Left lung (tissue), 4 donors: ENCODE measurements at regions not wholly inside any gene's neighbourhood (a gene's known extent, or its start where the extent isn't known, plus 50 kb on each side); places are given as distances from the start of the nearest gene placed in this dataset.

ENCODE experiments used
- ATAC-seq: fragments of 200-7000 bp; cut with Tn5 transposase; one replicate; pipeline ENCODE4 v1.9.1; 2020; ENCODE audit warnings: moderate library complexity
- DNase-seq, 4 donors: peaks; one replicate each; pipeline ENCODE4 v3.0.0-alpha.2; 2013 to 2020
- H3K27ac ChIP-seq, 2 donors: fragments of 200-600 bp; sonication (generic) in 1 of 2; one replicate each; pipeline versions ENCODE4 v1.5.0 to v1.8.0; 2020 to 2021
- H3K27me3 ChIP-seq, 2 donors: fragments of 200-600 bp; sonication (generic) in 1 of 2; one replicate each; pipeline versions ENCODE4 v1.5.0 to v1.8.0; 2020 to 2021
- H3K36me3 ChIP-seq, 2 donors: fragments of 200-600 bp; sonication (generic) in 1 of 2; one replicate each; pipeline versions ENCODE4 v1.5.0 to v1.8.0; 2020 to 2021
- H3K4me1 ChIP-seq, 2 donors: fragments of 200-600 bp; one replicate each; pipeline ENCODE4 v1.8.0; 2021
- H3K4me3 ChIP-seq, 2 donors: fragments of 200-600 bp; sonication (generic) in 1 of 2; one replicate each; pipeline versions ENCODE4 v1.5.0 to v1.8.0; 2020 to 2021; ENCODE audit warnings: mild to moderate bottlenecking in 1 of 2
- H3K9me3 ChIP-seq, 2 donors: fragments of 200-600 bp; sonication (generic) in 1 of 2; one replicate each; pipeline versions ENCODE4 v1.5.0 to v1.8.0; 2020 to 2021
- intact Hi-C, 2 donors: fragments of 100-400 bp; cut with DNase I; formaldehyde crosslinking; loops; one replicate each; pipeline versions ENCODE4 v1.11.2 to v1.14.2; 2022
- TF ChIP-seq, protein P1 (sequence below), 2 donors: fragments of 200-600 bp; sonication (generic) in 1 of 2; IDR thresholded peaks; one replicate each; pipeline versions ENCODE4 v1.5.0 to v1.8.0; 2021; ENCODE audit warnings: antibody characterized with exemption in 2 of 2
- donor health status: DM: no; HTN: yes; CAD: no.
- donor health status: DM: no; HTN: no; CAD: no.

DNA sequence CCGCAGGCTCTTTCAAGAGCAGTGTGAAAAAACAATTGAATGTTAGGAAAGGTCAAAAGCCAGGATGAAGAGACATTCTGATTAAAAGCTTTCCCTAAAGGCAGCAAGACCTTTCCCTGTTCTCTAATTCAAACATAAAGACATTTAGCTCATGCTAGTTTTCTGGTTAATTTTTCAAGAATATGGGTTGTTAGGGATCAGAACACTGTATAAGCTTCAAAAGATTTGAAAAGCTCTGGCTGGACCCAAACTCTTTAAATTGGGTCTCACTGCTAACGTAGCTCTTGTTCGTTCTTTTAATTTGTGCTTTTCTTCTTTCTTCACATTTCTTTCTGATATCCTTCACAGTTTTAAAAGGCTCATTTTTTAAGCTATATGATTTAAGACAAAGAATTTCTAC is 877.0 kb downstream of the EFNB2 start:
- no peak for DNase-seq
- TF ChIP-seq, protein P1, sequence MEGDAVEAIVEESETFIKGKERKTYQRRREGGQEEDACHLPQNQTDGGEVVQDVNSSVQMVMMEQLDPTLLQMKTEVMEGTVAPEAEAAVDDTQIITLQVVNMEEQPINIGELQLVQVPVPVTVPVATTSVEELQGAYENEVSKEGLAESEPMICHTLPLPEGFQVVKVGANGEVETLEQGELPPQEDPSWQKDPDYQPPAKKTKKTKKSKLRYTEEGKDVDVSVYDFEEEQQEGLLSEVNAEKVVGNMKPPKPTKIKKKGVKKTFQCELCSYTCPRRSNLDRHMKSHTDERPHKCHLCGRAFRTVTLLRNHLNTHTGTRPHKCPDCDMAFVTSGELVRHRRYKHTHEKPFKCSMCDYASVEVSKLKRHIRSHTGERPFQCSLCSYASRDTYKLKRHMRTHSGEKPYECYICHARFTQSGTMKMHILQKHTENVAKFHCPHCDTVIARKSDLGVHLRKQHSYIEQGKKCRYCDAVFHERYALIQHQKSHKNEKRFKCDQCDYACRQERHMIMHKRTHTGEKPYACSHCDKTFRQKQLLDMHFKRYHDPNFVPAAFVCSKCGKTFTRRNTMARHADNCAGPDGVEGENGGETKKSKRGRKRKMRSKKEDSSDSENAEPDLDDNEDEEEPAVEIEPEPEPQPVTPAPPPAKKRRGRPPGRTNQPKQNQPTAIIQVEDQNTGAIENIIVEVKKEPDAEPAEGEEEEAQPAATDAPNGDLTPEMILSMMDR (IDR thresholded peaks at IDR 0.05), result no peak
- Histone ChIP-seq H3K9me3 (peaks cover 0 to 2% of the 10 kb centered on the region in 2 donors), H3K4me3 (no peak overlapping the region), H3K36me3 (no peaks in the 10 kb centered on the region), H3K27me3 (no peaks in the 10 kb centered on the region), H3K4me1 (no peaks in the 10 kb centered on the region), H3K27ac (no peak overlapping the region)
- no peak for ATAC-seq
- intact Hi-C loops, result no loop called here

- intact Hi-C loops, result no loop called here
- no peak for DNase-seq
- H3K27me3 ChIP-seq, result no peaks in the 10 kb centered on the region
- H3K4me3 ChIP-seq, result no peak overlapping the region
- TF ChIP-seq, protein P1 (IDR thresholded peaks at IDR 0.05), result no peak
- H3K9me3 ChIP-seq, result peaks cover 0 to 14% of the 10 kb centered on the region in 2 donors
- no peak overlapping the region for H3K27ac ChIP-seq
- no peak for ATAC-seq
- H3K36me3 ChIP-seq, result no peaks in the 10 kb centered on the region
- H3K4me1 ChIP-seq, result no peaks in the 10 kb centered on the region
Measured at GRCh38 chr13:105655046-105655445, 880.4 kb downstream of the EFNB2 start.

DNA sequence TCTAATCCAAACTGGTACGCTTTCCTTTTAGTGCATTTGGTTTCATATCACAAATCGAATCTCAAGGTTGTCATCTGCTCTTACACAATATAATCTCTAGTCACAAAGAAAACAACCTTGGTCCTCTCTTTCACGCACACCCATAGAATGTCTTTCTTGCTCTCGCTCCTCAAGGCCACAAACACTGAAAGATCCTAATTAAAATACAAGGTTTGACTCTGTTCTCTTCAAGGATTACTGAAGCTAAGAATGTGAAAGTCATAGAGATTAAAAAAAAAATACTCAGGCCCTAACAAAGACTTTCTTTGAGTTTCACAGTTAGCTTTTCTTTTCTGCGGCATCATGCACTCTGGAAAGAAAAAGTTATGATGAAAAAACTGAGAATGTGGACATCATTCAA is 891.5 kb downstream of the EFNB2 start:
- no peaks in the 10 kb centered on the region for H3K4me1 ChIP-seq
- no peak overlapping the region for H3K4me3 ChIP-seq
- intact Hi-C loops, result no loop called here
- TF ChIP-seq, protein P1 (IDR thresholded peaks at IDR 0.05), result no peak
- peaks cover 3 to 26% of the 10 kb centered on the region in 2 donors for H3K9me3 ChIP-seq
- H3K27me3 ChIP-seq, result no peaks in the 10 kb centered on the region
- ATAC-seq, result no peak
- no peaks in the 10 kb centered on the region for H3K36me3 ChIP-seq
- no peak for DNase-seq
- no peak overlapping the region for H3K27ac ChIP-seq

DNA sequence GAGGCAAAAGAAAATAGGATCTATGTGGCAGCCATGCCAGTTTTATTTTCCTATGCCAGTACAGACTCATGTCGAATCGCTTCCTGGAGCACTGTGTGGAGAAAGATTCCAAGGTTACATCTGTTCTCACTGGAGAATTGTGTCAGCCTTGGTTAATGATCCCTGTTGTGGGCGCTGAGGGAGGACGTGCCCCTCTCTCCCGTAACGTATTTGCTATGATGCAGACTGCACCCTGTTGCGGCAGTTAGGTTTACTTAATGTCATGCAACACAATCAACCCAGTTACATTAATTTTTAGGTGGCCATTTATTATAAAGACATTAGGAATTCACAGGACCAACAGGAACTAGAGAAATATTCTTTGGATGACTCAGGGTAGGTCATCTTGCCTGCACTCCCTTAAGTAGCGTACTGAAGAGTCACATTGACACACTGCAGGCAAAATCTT is 892.9 kb downstream of the EFNB2 start:
- TF ChIP-seq, protein P1 (IDR thresholded peaks at IDR 0.05), result no peak
- no peak overlapping the region for H3K27ac ChIP-seq
- H3K4me1 ChIP-seq, result no peaks in the 10 kb centered on the region
- H3K4me3 ChIP-seq, result no peak overlapping the region
- no peak for DNase-seq
- no peaks in the 10 kb centered on the region for H3K27me3 ChIP-seq
- intact Hi-C loops, result no loop called here
- no peak for ATAC-seq
- H3K9me3 ChIP-seq, result peaks cover 0 to 16% of the 10 kb centered on the region in 2 donors
- H3K36me3 ChIP-seq, result no peaks in the 10 kb centered on the region

DNA sequence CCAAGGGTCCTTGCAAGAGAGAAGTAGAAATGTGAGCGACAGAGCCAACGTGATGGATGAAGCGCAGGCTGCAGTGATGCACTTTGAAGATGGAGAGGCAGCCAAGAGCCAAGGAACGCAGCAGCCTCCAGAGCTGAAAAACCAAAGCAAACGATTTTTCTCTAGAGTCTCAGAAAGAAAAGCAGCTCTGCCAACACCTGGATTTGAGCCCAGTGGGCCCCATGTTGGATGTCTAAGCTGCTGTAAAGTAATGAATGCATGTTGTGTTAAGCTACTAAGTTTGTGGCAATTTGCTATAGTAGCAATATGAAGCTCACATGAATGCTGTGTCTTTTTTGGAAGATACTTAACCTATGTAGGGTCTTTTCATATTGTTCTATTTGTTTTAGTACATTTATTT is 894.3 kb downstream of the EFNB2 start:
- H3K9me3 ChIP-seq, result peaks cover 0 to 6% of the 10 kb centered on the region in 2 donors
- H3K36me3 ChIP-seq, result no peaks in the 10 kb centered on the region
- TF ChIP-seq, protein P1 (IDR thresholded peaks at IDR 0.05), result no peak
- H3K27me3 ChIP-seq, result no peaks in the 10 kb centered on the region
- intact Hi-C loops, result no loop called here
- DNase-seq (no peak), ATAC-seq (no peak)
- H3K4me3 ChIP-seq, result no peak overlapping the region
- H3K4me1 ChIP-seq, result no peaks in the 10 kb centered on the region
- H3K27ac ChIP-seq, result no peak overlapping the region
